H9 (cell line): ENCODE measurements at regions not wholly inside any gene's neighbourhood (a gene's known extent, or its start where the extent isn't known, plus 50 kb on each side); places are given as distances from the start of the nearest gene placed in this dataset.

Source experiments
- DNase-seq: peaks from one replicate; pipeline ENCODE4 v3.0.0-alpha.2; 2017
- H2AFZ ChIP-seq: one replicate; pipeline ENCODE4 v1.6.1; 2013; ENCODE audit warnings: mild to moderate bottlenecking, low read length, control low read depth, moderate library complexity
- H2AK5ac ChIP-seq: 2 replicates; pipeline ENCODE4 v1.6.1; 2013; ENCODE audit warnings: low read length, control low read depth, mixed read lengths; ENCODE audit not compliant: insufficient read length
- H2BK120ac ChIP-seq: one replicate; pipeline ENCODE4 v1.6.1; 2013; ENCODE audit warnings: low read depth, mild to moderate bottlenecking, low read length, control low read depth, inconsistent platforms; ENCODE audit not compliant: poor library complexity, severe bottlenecking
- H2BK12ac ChIP-seq: 2 replicates; pipeline ENCODE4 v1.6.1; 2013; ENCODE audit warnings: low read length, control low read depth, mixed read lengths, low read depth; ENCODE audit not compliant: insufficient read length
- H2BK15ac ChIP-seq: 2 replicates; pipeline ENCODE4 v1.6.1; 2013; ENCODE audit warnings: low read depth, low read length, control low read depth
- H2BK20ac ChIP-seq: one replicate; pipeline ENCODE4 v1.6.1; 2013; ENCODE audit warnings: low read depth, mild to moderate bottlenecking, low read length, control low read depth, inconsistent platforms; ENCODE audit not compliant: poor library complexity, severe bottlenecking
- H2BK5ac ChIP-seq: 2 replicates; pipeline ENCODE4 v1.6.1; 2013; ENCODE audit warnings: low read length, control low read depth, mixed read lengths; ENCODE audit not compliant: insufficient read length
- H3K14ac ChIP-seq: 2 replicates; pipeline ENCODE4 v1.6.1; 2013; ENCODE audit warnings: low read length, control low read depth; ENCODE audit not compliant: insufficient read depth
- H3K18ac ChIP-seq: 2 replicates; pipeline ENCODE4 v1.6.1; 2013; ENCODE audit warnings: low read depth, mild to moderate bottlenecking, mixed read lengths, low read length, control low read depth; ENCODE audit not compliant: insufficient read length
- H3K23ac ChIP-seq: 2 replicates; pipeline ENCODE4 v1.6.1; 2013; ENCODE audit warnings: low read length, control low read depth, mixed read lengths, low read depth; ENCODE audit not compliant: insufficient read length
- H3K23me2 ChIP-seq: 2 replicates; pipeline ENCODE4 v1.6.1; 2013; ENCODE audit warnings: low read depth, mild to moderate bottlenecking, mixed read lengths, low read length, control low read depth; ENCODE audit not compliant: insufficient read length, poor library complexity, severe bottlenecking
- H3K27ac ChIP-seq: 2 replicates; pipeline ENCODE4 v1.5.1; 2013; ENCODE audit warnings: low read length, control low read depth, mixed read lengths, low read depth; ENCODE audit not compliant: insufficient read length
- H3K27me3 ChIP-seq: 2 replicates; pipeline ENCODE4 v1.6.1; 2013; ENCODE audit warnings: low read length, control low read depth, inconsistent platforms; ENCODE audit not compliant: insufficient read depth
- H3K4ac ChIP-seq: 2 replicates; pipeline ENCODE4 v1.6.1; 2013; ENCODE audit warnings: low read depth, mild to moderate bottlenecking, control low read depth, inconsistent platforms, low read length, moderate library complexity
- H3K4me1 ChIP-seq: 2 replicates; pipeline ENCODE4 v1.6.1; 2013; ENCODE audit warnings: low read length, control low read depth, inconsistent platforms; ENCODE audit not compliant: insufficient read depth
- H3K4me2 ChIP-seq: 2 replicates; pipeline ENCODE4 v1.6.1; 2013; ENCODE audit warnings: low read length, control low read depth, mixed read lengths; ENCODE audit not compliant: insufficient read length, insufficient read depth
- H3K56ac ChIP-seq: 2 replicates; pipeline ENCODE4 v1.6.1; 2013; ENCODE audit warnings: low read depth, mild to moderate bottlenecking, mixed read lengths, low read length, control low read depth; ENCODE audit not compliant: insufficient read length
- H3K79me1 ChIP-seq: 2 replicates; pipeline ENCODE4 v1.6.1; 2013; ENCODE audit warnings: low read depth, mild to moderate bottlenecking, moderate library complexity, low read length, control low read depth, inconsistent platforms; ENCODE audit not compliant: insufficient read depth, poor library complexity, severe bottlenecking
- H3K79me2 ChIP-seq: 2 replicates; pipeline ENCODE4 v1.6.1; 2013; ENCODE audit warnings: low read length, control low read depth, inconsistent platforms; ENCODE audit not compliant: insufficient read depth
- H3K9ac ChIP-seq: 2 replicates; pipeline ENCODE4 v1.6.1; 2013; ENCODE audit warnings: low read length, control low read depth, mixed read lengths; ENCODE audit not compliant: insufficient read length; ENCODE audit errors: extremely low read depth
- H3K9me3 ChIP-seq: one replicate; pipeline ENCODE4 v1.6.1; 2013; ENCODE audit warnings: low read depth, low read length, inconsistent platforms; ENCODE audit not compliant: control insufficient read depth
- H3T11ph ChIP-seq: one replicate; pipeline ENCODE4 v1.6.1; 2013; ENCODE audit warnings: mild to moderate bottlenecking, low read length, control low read depth, inconsistent platforms
- H4K20me1 ChIP-seq: one replicate; pipeline ENCODE4 v1.6.1; 2013; ENCODE audit not compliant: control insufficient read depth, insufficient read length, insufficient read depth
- H4K5ac ChIP-seq: 2 replicates; pipeline ENCODE4 v1.6.1; 2013; ENCODE audit warnings: low read depth, mild to moderate bottlenecking, mixed read lengths, low read length, control low read depth; ENCODE audit not compliant: insufficient read length
- H4K8ac ChIP-seq: replicated peaks from 2 replicates; pipeline ENCODE4 v1.6.1; 2013; ENCODE audit warnings: low read length, control low read depth, mixed read lengths, low read depth; ENCODE audit not compliant: insufficient read length
- H4K91ac ChIP-seq: 2 replicates; pipeline ENCODE4 v1.6.1; 2013; ENCODE audit warnings: low read depth, mild to moderate bottlenecking, moderate library complexity, mixed read lengths, low read length, control low read depth; ENCODE audit not compliant: insufficient read length
- H3K27ac Mint-ChIP-seq, 3 experiments: 2 replicates in 2 of 3; 3 replicates in 1 of 3; pipeline ENCODE4 v1.8.0; 2020 to 2021; ENCODE audit warnings: mixed read lengths in 3 of 3, mild to moderate bottlenecking in 1 of 3, moderate library complexity in 1 of 3
- H3K27me3 Mint-ChIP-seq: 2 replicates; pipeline ENCODE4 v1.8.0; 2021; ENCODE audit warnings: low read depth, mild to moderate bottlenecking, moderate library complexity, mixed read lengths
- H3K36me3 Mint-ChIP-seq, 3 experiments: 2 replicates in 2 of 3; 3 replicates in 1 of 3; pipeline ENCODE4 v1.8.0; 2020 to 2021; ENCODE audit warnings: low read depth in 3 of 3, mixed read lengths in 3 of 3; ENCODE audit not compliant: insufficient read depth in 1 of 3
- H3K4me1 Mint-ChIP-seq, 2 experiments: 2 replicates each; pipeline ENCODE4 v1.8.0; 2020; ENCODE audit warnings: mixed read lengths in 2 of 2
- H3K4me3 Mint-ChIP-seq, 2 experiments: 2 replicates in 1 of 2; 3 replicates in 1 of 2; pipeline ENCODE4 v1.8.0; 2020 to 2021; ENCODE audit warnings: mild to moderate bottlenecking in 2 of 2, mixed read lengths in 2 of 2, moderate library complexity in 1 of 2
- H3K9me3 Mint-ChIP-seq, 2 experiments: 2 replicates in 1 of 2; 3 replicates in 1 of 2; pipeline ENCODE4 v1.8.0; 2020; ENCODE audit warnings: mild to moderate bottlenecking in 2 of 2, mixed read lengths in 2 of 2, moderate library complexity in 1 of 2
- WGBS: extraction: QIAGEN DNeasy Blood & Tissue Kit; methylation state at CpG from one replicate; pipeline ENCODE4 v1.1.7; 2013; ENCODE audit warnings: missing lambda C conversion rate, low lambda C conversion rate, mixed read lengths; ENCODE audit not compliant: insufficient read length; ENCODE audit errors: extremely low coverage; 5-methylcytosine and 5-hydroxymethylcytosine counted together
- TF ChIP-seq, protein P1 (sequence below): fragments of 200-600 bp; sonication (generic); conservative IDR thresholded peaks from 3 replicates; pipeline ENCODE4 v1.8.0; 2021; ENCODE audit warnings: antibody characterized with exemption, mild to moderate bottlenecking

- Histone ChIP-seq H3K18ac (no peak overlapping the region), H3K27ac (no peak overlapping the region), H2AK5ac (no peak overlapping the region), H3K4me2 (no peak overlapping the region), H3K56ac (no peak overlapping the region), H3K23me2 (no peaks in the 10 kb centered on the region), H4K5ac (no peak overlapping the region), H2BK5ac (no peak overlapping the region), H3K23ac (no peak overlapping the region), H3K27me3 (no peaks in the 10 kb centered on the region), H3K9me3 (no peaks in the 10 kb centered on the region), H2BK120ac (no peak overlapping the region), H3K4me1 (no peaks in the 10 kb centered on the region), H3K79me1 (no peaks in the 10 kb centered on the region), H3K9ac (no peak overlapping the region), H2AFZ (no peak overlapping the region), H4K91ac (no peak overlapping the region), H2BK12ac (no peak overlapping the region), H4K8ac (no peak overlapping the region), H2BK15ac (no peak overlapping the region), H2BK20ac (no peak overlapping the region), H3T11ph (no peak overlapping the region), H3K14ac (no peak overlapping the region), H4K20me1 (no peaks in the 10 kb centered on the region), H3K79me2 (no peaks in the 10 kb centered on the region), H3K4ac (no peak overlapping the region)
- peaks cover 0 to 17% (median 6%) of the 10 kb centered on the region in 3 experiments; a peak in 5 of 7 replicates for H3K36me3 Mint-ChIP-seq
- TF ChIP-seq, protein P1, sequence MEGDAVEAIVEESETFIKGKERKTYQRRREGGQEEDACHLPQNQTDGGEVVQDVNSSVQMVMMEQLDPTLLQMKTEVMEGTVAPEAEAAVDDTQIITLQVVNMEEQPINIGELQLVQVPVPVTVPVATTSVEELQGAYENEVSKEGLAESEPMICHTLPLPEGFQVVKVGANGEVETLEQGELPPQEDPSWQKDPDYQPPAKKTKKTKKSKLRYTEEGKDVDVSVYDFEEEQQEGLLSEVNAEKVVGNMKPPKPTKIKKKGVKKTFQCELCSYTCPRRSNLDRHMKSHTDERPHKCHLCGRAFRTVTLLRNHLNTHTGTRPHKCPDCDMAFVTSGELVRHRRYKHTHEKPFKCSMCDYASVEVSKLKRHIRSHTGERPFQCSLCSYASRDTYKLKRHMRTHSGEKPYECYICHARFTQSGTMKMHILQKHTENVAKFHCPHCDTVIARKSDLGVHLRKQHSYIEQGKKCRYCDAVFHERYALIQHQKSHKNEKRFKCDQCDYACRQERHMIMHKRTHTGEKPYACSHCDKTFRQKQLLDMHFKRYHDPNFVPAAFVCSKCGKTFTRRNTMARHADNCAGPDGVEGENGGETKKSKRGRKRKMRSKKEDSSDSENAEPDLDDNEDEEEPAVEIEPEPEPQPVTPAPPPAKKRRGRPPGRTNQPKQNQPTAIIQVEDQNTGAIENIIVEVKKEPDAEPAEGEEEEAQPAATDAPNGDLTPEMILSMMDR: no peak
- H3K4me3 Mint-ChIP-seq: no peak overlapping the region
- H3K4me1 Mint-ChIP-seq: peaks cover 13% of the 10 kb centered on the region in 2 experiments
- DNase-seq: no peak
- no CpG with 5 or more reads among the region's 1 CpG for WGBS
- no peak overlapping the region; a peak in 1 of 7 replicates for H3K27ac Mint-ChIP-seq
- H3K27me3 Mint-ChIP-seq: no peaks in the 10 kb centered on the region
- H3K9me3 Mint-ChIP-seq: peaks cover 10 to 11% of the 10 kb centered on the region in 2 experiments; a peak in 4 of 5 replicates
Measured at GRCh38 chr6:11894212-11894611, 115.6 kb upstream of the ADTRP start.
